Mucosa of gallbladder (tissue), 1 donor: ENCODE measurements at regions not wholly inside any gene's neighbourhood (a gene's known extent, or its start where the extent isn't known, plus 50 kb on each side); places are given as distances from the start of the nearest gene placed in this dataset.
"Not testable (repeated sequence)": the region's sequence is repeated elsewhere in the genome, so short reads cannot be mapped to it uniquely, and the experiment has no call there.

Experiments used
- DNase-seq: peaks from one replicate; pipeline ENCODE4 v3.0.0-alpha.2; 2020; ENCODE audit warnings: low spot score
- donor health status: DM: no; HTN: no; CAD: no.

- not testable (repeated sequence) for DNase-seq
These were observed 480.5 kb upstream of the IRAK1BP1 start for GRCh38 chr6:78386854-78387253.

GRCh38 chr6:78390066-78390465 lies 477.3 kb upstream of the IRAK1BP1 start:
- DNase-seq, result no peak

GRCh38 chr6:78397499-78397898 lies 469.9 kb upstream of the IRAK1BP1 start:
- no peak for DNase-seq

DNA sequence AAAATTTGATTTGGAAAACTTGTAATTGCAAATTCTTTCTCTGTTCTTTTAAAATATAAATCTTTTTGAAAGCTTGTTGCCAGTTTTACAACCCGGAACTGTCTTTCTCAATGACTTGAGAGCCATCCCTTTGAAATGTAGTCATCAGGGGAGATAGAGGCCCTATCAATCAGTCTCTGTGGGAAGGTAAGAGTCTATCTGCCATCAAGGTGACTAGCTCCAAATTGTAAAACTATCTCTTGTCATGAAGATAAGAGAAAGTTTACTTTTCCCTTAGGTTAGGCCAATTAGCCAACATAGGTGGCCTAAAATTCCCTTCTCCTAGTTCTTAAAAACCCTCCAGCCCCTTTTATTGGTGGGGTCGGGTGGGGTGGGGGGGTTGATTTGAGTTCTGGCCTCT lies 469.1 kb upstream of the IRAK1BP1 start:
- DNase-seq, result no peak

GRCh38 chr6:78400076-78400475 lies 467.3 kb upstream of the IRAK1BP1 start:
- no peak for DNase-seq

DNA sequence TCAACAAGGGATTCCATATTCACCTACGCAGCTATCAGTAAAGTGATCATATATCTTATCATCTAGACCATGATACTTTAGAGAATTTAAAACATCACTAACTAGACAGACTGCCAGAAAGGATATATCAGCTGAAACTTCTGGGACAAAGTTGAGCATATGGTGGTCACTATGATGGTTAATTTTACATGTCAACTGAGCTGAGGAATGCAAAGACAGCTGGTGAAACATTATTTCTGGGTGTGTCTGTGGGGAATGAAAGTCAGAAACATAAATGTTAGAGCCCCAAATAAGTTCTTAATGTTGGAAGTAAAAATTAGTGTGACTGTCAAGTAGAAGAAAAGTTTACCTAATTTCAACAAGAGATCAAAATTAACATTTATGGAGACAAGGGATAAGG lies 440.0 kb upstream of the IRAK1BP1 start:
- no peak for DNase-seq

- no peak for DNase-seq
These were observed 436.8 kb upstream of the IRAK1BP1 start for GRCh38 chr6:78430521-78430920.

GRCh38 chr6:78435671-78436070 lies 431.7 kb upstream of the IRAK1BP1 start:
- no peak for DNase-seq

DNA sequence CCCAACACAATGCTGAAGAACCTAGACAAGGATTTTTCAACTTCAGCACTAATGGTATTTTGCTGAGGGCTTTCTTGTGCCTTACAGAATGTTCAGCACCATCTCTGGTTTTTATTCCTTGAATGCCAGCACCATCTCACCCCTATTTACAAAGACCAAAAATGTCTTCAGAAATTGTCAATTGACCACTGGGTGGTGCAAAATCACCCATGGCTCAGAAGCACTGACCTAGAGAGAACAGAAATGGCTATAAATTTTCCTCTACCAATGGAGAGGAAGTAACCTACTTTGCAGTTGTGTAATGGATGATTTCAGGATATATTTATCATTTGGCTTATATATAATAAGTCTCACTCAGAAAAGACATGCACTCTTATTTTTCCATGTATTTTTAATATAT lies 431.0 kb upstream of the IRAK1BP1 start:
- DNase-seq, result no peak

GRCh38 chr6:78438135-78438534 lies 429.2 kb upstream of the IRAK1BP1 start:
- no peak for DNase-seq

DNA sequence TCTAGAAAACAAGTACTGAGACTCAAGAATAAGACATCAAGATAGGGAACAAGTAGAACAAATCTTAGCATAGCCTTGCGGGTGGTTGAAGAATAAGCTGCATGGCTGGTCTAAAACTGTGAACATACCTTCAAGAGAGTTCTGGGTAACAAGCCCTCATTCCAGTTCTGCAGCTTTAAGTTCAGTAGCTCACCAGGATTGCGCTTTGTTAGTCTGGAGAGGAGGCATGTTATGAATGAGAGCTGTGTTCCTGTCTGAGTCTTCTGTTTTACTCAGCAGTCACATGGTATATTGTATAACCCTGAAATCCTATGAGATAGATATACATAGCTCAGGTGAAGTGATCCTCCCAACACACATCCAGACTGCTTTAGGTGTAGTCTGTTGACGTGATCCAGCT lies 406.6 kb upstream of the IRAK1BP1 start:
- DNase-seq, result no peak

DNA sequence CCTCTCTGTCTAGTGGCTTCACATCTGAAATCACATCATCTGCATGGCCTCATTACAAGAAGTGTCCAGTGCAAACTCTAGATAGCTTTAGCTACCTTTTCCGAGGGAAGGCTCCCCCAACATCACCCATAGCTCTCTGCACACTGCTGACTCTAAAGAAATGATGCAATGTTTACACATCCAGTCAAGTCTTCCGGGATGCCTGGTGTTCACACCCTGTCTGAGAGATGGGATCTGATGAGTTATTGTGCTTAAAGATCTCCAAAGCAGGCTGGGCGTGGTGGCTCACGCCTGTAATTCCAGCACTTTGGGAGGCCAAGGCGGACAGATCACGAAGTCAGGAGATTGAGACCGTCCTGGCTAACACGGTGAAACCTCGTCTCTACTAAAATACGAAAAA lies 404.6 kb upstream of the IRAK1BP1 start:
- no peak for DNase-seq

- DNase-seq, result no peak
These were observed 402.2 kb upstream of the IRAK1BP1 start for GRCh38 chr6:78465059-78465634.

DNA sequence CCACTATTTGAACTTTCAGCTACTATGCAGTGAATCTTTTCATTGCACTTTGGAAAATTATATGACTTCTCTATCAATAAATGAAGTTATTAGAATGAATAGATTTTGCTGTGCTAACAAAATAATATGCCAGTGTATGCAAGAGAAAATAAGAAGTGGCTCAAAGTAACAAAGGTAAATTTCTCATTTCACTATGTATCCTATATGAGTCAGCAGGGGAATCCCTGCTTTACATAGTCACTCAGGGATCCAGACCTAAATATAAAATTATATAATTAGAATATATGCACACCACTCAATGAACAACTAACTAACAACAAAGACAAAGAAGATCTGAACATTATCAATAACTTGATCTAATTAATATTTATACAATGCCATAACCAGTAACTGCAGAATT lies 390.8 kb upstream of the IRAK1BP1 start:
- DNase-seq, result no peak

DNA sequence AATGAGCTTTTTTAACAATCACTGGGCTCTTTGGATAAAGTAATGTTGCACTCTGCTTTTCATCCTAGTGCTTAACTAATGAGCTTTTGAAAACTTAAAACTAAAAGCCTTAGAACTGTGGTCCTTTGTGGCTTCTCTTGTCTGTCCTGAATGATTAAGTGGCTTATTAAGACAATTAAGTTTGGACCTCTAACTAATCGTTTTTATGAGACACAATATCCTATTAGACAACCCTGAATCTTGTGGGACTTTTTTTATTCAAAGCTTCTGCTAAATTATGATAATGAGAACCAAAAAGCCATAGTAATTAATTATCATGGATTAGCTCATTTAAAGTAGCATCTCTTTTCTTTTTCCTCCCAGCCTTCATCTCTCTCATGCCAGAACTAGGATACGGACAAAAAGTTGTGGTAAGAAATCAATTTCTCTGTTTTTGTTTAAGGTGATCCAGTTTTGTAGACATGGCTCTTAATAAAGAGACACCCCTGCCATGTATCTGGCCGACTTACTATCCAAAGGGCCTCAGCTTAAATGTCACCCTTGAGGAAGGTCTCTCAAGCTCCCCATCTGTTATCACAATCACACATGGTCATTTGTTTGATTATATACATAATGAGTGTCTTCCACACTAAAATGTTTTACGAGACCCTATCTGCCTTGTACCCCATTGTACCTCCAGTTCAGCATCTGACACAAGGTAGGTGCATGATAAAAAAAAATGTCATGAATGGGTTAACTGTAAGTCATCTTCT lies 384.4 kb upstream of the IRAK1BP1 start:
- no peak for DNase-seq

DNA sequence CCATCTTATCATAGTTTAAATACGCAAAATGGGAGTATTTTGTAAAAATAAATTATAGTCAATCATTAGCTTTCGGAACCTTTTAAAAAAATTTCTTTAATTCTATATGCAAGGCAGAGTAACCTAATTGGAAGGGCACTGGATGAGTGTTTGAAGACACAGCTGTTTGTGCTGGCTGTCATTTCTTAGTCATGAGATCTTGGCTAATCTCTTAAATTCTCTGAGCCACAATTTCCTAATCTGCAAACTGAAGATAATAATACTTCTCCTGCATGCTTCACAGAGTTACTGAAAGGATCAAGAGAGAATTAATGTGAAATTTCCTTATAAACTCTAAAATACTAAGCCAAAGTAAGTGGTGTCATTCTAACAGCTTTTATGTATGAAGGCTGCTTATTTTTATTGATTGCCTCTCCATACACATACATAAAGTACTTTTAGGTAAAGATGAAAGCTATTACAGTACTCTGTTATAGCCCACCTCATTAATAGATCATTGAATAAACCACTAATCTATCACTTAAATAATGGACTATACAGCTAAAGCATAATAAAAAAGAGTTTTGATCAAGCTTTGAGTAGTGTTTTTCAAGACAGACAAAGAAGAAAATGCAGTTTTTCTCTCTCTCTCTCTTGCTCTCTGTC lies 383.7 kb upstream of the IRAK1BP1 start:
- no peak for DNase-seq

DNA sequence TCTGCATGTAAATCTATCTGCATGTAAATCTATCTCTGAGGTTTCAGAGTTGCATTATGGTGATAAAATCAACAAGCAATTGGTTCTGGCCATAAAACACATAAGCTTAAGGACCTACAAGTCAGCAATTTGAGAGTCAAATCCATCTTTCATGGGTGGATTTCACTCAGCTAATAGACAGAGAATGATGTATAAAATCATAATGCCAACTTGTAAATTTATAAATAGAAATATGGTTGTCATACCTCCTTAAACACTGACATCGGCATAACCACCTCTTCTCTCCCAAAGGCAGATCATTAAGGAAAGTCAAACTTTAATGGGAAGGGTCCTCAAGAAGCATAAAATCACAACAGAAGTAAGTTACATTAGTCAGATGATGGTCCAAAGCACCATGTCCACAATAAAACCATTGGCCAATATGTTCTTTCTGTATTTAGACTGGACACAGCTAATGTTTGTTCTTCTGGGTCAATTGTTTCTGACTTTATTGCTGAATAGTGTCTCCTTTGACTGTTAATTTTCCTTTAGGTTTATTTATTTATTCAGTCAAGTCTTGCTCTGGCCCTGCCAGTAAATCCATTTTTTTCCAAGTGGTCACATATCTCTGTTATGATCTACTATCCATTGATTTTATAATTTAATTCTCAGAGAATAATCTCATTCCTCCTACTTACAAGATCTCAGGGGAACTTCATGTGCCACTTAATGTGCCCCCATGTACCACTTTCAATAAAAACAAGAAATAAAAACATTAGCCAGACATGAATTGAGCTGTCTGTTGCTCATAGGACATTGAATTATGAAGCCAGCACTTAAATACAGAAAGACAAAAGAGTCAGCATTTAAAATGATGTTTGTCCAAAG lies 382.9 kb upstream of the IRAK1BP1 start:
- no peak for DNase-seq

GRCh38 chr6:78487401-78487800 lies 379.9 kb upstream of the IRAK1BP1 start:
- DNase-seq, result no peak

- DNase-seq, result no peak
These were observed 377.5 kb upstream of the IRAK1BP1 start for GRCh38 chr6:78489874-78490273.

DNA sequence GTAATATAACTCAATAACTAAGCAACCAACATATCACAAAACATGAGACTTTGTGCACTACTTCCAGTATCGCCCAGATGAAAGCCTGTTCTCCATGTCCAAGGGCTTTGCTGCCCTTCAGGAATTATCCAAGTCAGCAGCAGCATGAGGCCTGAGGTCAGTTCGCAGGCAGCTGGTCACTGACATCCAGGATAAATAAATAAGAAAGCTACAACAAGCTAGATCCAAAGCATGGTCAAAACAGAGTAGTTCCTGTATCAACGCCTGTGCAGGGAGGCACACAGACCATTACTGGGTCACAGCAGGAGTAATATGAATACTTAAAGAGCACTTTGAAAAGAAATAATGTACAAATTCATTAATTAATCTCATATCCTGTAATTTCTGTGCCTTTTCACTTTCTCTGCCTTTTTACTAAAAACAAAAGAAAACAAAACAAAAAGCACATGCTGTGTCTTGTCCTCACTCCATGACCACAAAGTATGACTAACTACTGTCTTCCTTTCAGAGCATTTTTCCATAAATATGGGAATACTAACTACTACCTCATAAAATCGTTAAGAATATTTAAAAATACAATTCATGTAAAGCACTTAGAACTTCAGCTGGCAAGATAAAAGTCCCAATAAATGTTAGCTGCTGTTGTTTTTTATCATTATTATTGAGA lies 374.9 kb upstream of the IRAK1BP1 start:
- DNase-seq, result no peak

GRCh38 chr6:78500299-78501089 lies 366.9 kb upstream of the IRAK1BP1 start:
- DNase-seq, result no peak
